ENCODE measurements at regions not wholly inside any gene's neighbourhood (a gene's known extent, or its start where the extent isn't known, plus 50 kb on each side); places are given as distances from the start of the nearest gene placed in this dataset.
"Not testable (repeated sequence)": the region's sequence is repeated elsewhere in the genome, so short reads cannot be mapped to it uniquely, and the experiment has no call there.

DNA sequence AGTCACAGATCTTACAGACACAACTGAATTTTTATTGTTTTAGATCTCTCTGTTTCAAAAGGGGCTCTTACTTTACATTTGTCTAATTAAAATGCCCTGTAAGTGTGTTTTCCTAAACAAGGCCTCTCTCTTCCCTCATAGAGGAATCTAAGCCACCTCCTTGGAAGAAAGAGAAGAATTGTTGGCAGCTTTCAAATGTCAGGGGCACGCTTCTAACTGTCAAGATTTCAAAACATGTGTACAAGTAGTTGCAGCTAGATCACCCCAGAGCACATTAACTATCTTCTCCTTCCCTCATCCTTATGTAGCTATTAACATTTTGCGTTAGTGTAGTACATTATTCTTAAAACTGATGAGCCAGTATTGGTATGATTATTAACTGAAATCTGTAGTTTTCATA, 266.5 kb upstream of the BOD1L1 start:
- no peak for DNase-seq (ENCODE audit: low read depth in 2 of 2)

DNA sequence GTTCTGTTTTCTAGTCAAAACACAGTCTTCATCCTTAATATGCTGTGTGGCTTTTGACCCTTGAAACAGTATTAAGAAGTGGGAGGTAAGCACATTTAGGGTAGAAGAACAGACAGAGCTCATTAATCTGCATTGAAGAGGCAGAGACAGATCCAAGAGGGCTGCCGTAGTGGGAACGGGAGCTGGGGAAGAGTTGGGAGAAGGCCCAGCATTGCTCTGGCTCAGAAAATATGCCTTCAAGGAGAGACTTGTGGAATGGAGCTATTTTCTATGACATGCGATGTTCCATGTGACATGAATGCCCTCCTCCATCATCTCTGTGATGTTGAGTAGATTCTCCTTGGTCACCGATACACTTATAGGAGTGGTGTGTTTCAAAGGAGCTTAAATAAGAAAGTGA, 273.3 kb upstream of the BOD1L1 start:
- DNase-seq (ENCODE audit: low read depth in 2 of 2), result no peak

DNA sequence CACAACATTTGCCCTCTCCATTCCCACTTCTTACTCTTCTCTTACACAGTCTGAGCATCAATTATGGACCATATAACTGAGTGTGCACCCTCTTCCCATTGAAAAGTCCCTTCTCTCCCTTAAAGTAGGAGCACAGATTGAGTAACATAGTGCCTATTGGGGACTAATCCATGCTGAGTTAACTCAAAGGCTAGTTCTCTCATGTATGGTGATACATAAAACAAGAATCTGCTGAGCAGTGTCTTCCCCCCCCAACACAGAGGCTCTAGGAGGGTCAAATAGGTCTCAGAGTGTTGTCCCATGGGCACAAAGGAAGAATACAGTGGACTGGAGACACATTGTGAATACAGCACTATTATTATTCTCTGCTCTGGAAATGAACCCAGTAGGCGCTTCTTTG, 274.6 kb upstream of the BOD1L1 start:
- DNase-seq (ENCODE audit: low read depth in 2 of 2), result no peak

- DNase-seq (ENCODE audit: low read depth in 2 of 2), result no peak
Observed at GRCh38 chr4:13903061-13903460, 275.5 kb upstream of the BOD1L1 start.

- DNase-seq (ENCODE audit: low read depth in 2 of 2), result no peak
Observed at GRCh38 chr4:13903901-13904300, 276.4 kb upstream of the BOD1L1 start.

DNA sequence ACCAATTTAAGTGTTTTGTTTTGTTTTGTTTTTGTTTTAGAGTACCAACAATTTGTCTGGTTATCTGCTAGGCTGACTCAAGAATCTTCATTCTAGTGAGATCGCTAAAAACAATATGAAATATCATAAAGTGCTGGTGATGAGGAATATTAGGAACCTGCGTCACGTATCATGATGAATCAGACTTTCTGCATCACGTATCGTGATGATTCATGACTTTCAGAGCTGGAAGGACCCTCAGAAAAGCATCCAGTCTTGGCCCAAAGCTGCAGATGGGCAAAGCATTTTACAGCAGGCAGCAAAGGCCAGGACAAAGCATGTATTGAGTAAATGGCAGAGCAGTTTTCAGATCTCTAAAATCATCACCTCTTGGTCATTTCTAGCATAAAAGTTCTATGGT, 278.0 kb upstream of the BOD1L1 start:
- DNase-seq (ENCODE audit: low read depth in 2 of 2), result no peak

DNA sequence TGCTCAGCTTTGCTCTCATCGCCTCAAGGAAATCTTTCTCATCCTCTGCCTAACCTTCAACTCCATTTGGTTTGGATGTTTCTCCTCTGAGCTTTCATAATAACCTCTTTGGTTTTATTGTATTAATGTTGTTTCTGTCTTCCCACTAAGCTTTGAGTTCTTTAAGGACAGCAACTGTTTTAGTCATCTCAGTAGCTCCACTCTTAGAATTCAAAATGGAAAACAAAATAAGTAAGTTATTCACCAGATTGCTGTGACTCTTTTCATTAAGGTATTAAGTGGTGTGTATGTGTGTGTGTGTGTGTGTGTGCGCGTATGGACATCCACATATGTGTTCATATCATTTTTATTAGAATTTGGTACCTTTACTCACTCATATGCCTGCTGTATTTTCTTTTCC, 279.2 kb upstream of the BOD1L1 start:
- no peak for DNase-seq (ENCODE audit: low read depth in 2 of 2)

DNA sequence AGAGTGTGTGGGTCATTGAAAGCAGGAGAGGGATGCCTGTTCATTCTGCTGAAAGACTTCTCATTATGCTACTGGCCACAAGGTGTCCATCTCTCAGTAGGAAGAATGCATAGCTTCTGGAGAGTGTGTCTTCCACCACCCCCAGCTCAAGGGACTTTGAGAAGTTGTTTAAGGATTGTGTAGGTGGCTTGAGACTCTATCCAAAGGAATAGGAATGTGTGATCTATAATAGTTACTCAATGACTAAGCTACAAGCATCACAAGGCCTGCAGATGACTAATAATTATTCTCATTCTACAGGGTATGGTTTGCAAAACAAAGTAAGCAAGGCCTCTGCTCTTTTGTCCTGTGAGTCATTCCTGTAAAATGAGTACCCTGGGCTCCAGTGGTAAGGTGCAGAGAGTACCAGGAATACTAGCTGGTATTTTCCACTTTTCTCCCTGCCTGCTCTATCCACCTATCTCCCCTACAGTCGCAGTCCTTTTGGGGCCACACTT, 279.8 kb upstream of the BOD1L1 start:
- DNase-seq (ENCODE audit: low read depth in 2 of 2), result peak; percentile 93 to 96

GRCh38 chr4:13908455-13908854, 280.9 kb upstream of the BOD1L1 start:
- no peak for DNase-seq (ENCODE audit: low read depth in 2 of 2)

DNA sequence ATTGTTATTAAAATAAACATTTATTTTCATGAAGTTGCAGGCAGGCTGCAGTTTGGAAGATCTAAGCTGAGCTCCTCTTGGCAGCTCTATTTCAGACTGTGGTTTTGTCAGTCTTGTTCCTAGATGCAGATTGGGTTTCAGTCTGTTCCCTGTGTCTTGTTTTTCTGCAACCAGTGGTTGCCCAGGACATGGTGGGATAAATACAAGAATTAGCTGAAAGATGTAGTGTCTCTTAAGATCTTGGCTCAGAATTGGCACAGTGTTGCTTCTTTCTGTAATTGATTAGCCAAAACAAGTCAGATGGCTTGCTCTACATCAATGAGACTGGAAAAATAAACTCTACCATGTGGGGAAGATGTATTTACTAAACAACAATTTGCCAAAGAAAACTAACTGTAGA, 283.0 kb upstream of the BOD1L1 start:
- no peak for DNase-seq (ENCODE audit: low read depth in 2 of 2)

DNA sequence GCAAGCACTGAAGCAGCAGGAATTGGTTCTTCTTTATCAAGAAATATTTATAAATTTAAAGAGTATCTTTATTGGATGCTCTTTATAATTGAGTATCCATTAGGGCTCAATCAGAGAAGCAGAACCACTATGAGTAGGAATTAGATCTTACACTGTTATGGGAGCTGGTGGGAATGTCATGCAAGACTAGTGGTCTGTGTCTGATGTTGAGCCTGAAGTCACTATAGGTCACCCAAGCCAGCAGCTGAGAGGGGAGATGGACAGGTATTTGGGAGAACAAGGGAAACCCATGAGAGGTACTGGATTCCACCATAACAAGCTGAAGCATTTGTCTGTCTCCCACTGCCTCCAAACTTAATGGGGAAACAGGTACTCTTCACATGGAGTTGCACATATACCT, 283.7 kb upstream of the BOD1L1 start:
- DNase-seq (ENCODE audit: low read depth in 2 of 2), result no peak

DNA sequence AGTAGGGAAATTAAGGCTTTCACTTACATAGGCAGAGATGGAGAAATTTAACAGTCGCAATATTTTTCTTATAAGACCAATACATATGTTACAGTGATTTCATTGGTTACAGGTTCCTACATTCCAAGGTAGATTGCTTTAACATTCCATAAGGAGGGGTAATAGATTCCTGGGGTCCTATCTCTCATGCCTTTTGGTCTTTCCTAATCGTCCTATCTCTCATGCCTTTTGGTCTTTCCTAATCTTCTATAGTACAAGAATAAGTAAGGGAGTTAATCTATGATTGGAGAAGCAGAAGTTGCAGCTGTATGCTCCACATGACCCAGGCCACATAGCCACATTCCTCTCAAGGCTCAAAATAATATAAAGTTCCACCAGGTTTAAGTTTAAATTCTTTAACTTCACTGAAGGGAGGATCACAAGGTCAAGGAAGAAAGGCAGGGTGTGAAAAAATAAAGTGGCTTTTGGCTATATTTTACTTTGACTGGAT, 285.0 kb upstream of the BOD1L1 start:
- no peak for DNase-seq (ENCODE audit: low read depth in 2 of 2)

DNA sequence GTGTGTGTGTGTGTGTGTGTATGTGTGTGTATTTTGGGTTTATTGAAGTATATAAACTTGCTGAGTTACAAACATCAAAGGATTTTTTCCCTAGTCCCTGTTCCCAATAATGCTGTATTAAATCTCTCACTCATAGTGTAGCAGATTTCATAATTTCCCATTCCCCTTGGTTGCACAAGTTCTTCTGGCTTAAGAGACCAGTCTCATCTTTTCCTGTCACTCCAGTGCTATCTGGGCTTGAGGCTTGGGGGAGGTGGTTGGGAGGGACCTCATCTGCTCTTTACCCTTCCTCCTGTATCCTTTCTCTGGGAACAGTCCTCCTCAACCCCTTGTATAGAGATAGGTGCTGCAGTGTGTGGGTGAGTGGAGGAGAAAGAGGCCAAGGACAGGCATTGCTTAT, 285.4 kb upstream of the BOD1L1 start:
- no peak for DNase-seq (ENCODE audit: low read depth in 2 of 2)

DNA sequence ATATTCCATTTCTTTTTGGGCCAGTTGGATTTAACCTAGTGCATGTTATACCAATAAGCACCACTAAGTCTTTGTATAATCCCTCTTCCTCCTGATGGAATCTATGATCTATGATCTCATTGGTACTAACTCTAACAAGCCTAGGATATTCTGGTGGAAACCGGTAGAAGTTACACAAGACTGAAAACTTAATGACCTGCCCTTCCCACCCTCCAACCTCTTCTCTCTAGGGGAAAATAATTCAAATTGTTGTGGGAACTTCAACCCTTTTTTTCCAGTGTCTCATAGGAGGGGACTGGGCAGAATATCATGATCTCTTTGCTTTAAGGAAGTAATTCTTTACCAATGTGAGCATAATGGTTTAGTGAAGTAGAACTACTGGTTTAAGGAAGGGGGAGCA, 289.5 kb upstream of the BOD1L1 start:
- DNase-seq (ENCODE audit: low read depth in 2 of 2), result peak in 1 of 2 experiments; percentile 85

DNA sequence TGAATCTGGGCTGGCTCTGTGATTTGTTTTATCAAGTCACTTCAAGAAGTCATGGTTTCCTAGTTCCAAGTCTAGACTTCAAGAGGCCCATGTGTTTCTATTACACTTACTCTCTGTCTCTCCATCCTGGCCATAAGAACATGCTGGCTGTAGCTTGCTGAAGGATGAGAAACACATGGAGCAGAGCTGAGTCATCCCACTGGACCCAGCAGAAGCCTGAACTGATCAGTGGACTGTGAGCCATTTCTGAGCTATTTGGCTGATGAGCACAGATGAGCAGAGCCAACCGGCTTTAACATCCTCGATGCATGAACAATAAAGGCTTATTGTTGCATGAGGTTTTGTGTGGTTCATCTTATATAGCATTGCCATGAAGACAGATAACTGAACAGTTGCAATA, 290.6 kb upstream of the BOD1L1 start:
- DNase-seq (ENCODE audit: low read depth in 2 of 2), result peak; percentile 98 to 99

GRCh38 chr4:13918991-13919441, 291.5 kb upstream of the BOD1L1 start:
- DNase-seq (ENCODE audit: low read depth in 2 of 2), result peak; percentile 96 to 97

DNA sequence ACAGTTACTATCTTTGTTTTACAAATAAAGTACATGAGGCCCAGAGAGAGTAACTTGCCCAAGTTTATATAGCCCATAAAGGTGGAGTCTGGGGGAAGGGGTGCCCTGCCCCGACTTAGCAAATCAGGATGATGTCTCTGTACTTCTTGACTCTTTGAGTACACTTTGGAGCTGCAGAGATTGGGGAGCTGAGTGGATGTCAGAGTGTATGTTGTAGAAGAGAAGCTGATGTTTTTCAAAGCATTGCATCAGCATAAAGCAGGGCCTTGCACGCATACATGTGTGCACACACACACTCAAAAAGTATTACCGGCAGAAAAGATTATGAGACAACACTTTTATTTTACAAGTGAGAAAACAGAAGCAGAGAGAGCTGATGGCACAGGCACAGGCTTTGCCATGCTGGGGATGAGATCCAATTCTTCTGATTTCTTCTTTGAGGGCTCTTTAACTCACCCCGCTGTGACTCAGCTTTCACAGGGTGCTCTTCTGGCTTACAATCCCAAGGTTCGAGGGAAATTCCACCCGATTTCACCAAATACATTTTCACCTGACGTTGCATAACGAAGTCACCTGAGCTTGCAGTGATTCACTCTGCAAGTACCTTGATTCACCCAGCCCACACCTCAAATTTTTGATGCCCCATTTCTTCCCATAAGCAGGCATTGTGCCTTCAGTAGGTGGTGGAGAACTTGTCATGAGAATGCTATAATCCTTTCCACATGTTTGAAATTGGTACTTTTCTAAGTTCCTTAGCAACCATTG, 292.8 kb upstream of the BOD1L1 start:
- DNase-seq (ENCODE audit: low read depth in 2 of 2), result no peak

GRCh38 chr4:13920901-13921300, 293.4 kb upstream of the BOD1L1 start:
- DNase-seq (ENCODE audit: low read depth in 2 of 2), result peak; percentile 99 to 100

DNA sequence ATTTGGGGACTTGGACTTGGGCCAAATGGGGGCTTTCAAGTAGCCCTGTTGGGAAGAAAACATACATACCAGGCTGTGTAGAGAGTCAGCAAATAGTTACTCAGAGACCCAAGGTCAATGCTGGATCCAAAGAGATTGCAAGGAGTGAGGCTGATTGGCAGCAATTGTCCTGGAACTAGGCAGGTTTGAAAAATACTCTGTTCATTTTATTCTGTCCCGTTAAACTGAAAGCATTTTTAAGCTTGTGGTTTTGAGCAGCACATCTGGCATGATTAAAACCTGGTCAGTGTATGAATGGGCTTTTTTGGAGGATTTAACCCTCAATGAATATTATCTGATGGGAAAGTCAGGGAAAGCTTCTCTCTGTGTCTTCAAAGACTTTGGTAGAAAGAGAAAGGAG, 294.3 kb upstream of the BOD1L1 start:
- DNase-seq (ENCODE audit: low read depth in 2 of 2), result peak in 1 of 2 experiments; percentile 48

DNA sequence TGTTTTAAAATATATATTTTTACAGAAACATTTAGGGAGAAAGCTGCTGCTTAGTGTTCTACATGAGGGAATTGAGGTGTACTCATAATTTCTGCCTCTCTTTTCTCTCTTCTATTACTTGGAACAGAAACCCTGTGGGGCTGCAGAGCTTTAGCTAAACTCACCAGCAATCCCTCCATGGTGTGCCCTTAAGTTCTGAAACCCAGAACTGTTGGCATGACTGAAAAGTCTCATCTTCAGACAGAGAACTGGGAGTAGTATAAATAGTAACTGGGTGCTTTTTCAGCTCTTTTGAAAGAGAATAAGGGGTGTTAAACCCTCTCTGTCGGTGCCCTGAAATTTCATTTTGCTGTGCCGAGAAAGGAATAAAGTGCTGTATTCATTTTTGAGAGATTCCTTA, 294.9 kb upstream of the BOD1L1 start:
- no peak for DNase-seq (ENCODE audit: low read depth in 2 of 2)

- DNase-seq (ENCODE audit: low read depth in 2 of 2), result no peak
Observed at GRCh38 chr4:13922873-13923645, 295.5 kb upstream of the BOD1L1 start.

- not testable (repeated sequence) for DNase-seq (ENCODE audit: low read depth in 2 of 2)
Observed at GRCh38 chr4:13924900-13925299, 297.4 kb upstream of the BOD1L1 start.

DNA sequence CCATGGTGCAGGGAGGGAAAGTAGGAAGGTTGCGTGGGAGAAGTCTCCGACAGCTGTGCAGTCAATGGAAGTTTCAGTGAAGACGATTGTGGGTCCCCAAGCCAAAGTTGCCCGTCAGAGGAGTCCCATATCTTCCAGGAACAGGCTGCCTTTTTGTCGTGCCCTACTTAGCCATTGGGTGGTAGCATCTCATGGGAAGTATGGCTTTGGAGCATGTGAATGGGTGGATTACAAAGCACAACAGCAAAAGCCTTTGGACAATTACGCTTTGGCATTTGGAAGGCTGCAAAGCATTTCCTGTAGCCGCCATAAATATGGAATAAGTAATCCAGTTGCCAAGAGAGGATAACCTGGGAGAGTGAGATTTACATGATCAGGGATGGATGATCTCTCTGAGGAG, 300.7 kb upstream of the BOD1L1 start:
- no peak for DNase-seq (ENCODE audit: low read depth in 2 of 2)

All from fibroblast of skin of left biceps (primary cell).